RWPE2 (cell line): ENCODE measurements at regions not wholly inside any gene's neighbourhood (a gene's known extent, or its start where the extent isn't known, plus 50 kb on each side); places are given as distances from the start of the nearest gene placed in this dataset.

Experiments
- ATAC-seq: fragments of 200-7000 bp; cut with Tn5 transposase; 3 replicates; pipeline ENCODE4 v1.9.1; 2021; ENCODE audit warnings: low read depth
- DNase-seq: peaks from one replicate; pipeline ENCODE4 v3.0.0-alpha.2; 2020; ENCODE audit warnings: low spot score
- H3K27ac ChIP-seq: fragments of 450-650 bp; 2 replicates; pipeline ENCODE4 v1.5.1; 2017; ENCODE audit warnings: mild to moderate bottlenecking; ENCODE audit not compliant: poor library complexity, severe bottlenecking
- H3K27me3 ChIP-seq: fragments of 250-450 bp; sonication (Bioruptor Pico); 2 replicates; pipeline ENCODE4 v1.5.1; 2021; ENCODE audit warnings: mild to moderate bottlenecking, moderate library complexity; ENCODE audit not compliant: insufficient read depth, poor library complexity, severe bottlenecking
- H3K36me3 ChIP-seq: fragments of 250-450 bp; sonication (Bioruptor Pico); 2 replicates; pipeline ENCODE4 v1.5.1; 2020; ENCODE audit warnings: low read depth, mild to moderate bottlenecking, moderate library complexity
- H3K4me1 ChIP-seq: fragments of 250-450 bp; sonication (Bioruptor Pico); 2 replicates; pipeline ENCODE4 v1.5.1; 2021; ENCODE audit warnings: mild to moderate bottlenecking, moderate library complexity; ENCODE audit not compliant: insufficient read depth, poor library complexity, severe bottlenecking
- H3K4me3 ChIP-seq: fragments of 250-450 bp; sonication (Bioruptor Pico); 2 replicates; pipeline ENCODE4 v1.5.1; 2021; ENCODE audit warnings: mild to moderate bottlenecking, moderate library complexity; ENCODE audit not compliant: severe bottlenecking
- H3K9me3 ChIP-seq: fragments of 250-450 bp; sonication (Bioruptor Pico); 2 replicates; pipeline ENCODE4 v1.5.1; 2021; ENCODE audit warnings: mild to moderate bottlenecking, moderate library complexity; ENCODE audit not compliant: severe bottlenecking
- TF ChIP-seq, protein P1 (sequence below): fragments of 450-650 bp; IDR thresholded peaks from one replicate; pipeline ENCODE4 v1.5.1; 2017; ENCODE audit warnings: mild to moderate bottlenecking, moderate library complexity; ENCODE audit not compliant: poor library complexity, severe bottlenecking

DNA sequence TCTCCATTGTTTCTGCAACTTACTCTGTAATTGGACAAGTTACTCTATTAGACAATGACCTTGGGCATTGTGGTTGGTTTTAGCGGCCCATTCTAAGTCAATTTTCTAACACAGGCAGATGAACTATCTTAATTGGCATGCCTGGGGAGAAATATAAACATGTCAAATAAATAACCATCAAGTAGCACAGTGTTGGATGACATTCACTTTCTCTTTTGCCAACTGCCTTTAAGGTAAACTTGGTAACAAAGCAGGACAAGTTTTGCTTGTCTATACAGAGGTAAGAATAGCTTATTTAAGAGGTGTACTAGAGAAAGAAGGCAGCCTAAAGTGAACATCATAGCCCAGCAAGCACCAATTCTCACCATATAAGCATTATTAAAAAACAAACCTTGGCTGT lies 599.6 kb downstream of the GBE1 start:
- TF ChIP-seq, protein P1, sequence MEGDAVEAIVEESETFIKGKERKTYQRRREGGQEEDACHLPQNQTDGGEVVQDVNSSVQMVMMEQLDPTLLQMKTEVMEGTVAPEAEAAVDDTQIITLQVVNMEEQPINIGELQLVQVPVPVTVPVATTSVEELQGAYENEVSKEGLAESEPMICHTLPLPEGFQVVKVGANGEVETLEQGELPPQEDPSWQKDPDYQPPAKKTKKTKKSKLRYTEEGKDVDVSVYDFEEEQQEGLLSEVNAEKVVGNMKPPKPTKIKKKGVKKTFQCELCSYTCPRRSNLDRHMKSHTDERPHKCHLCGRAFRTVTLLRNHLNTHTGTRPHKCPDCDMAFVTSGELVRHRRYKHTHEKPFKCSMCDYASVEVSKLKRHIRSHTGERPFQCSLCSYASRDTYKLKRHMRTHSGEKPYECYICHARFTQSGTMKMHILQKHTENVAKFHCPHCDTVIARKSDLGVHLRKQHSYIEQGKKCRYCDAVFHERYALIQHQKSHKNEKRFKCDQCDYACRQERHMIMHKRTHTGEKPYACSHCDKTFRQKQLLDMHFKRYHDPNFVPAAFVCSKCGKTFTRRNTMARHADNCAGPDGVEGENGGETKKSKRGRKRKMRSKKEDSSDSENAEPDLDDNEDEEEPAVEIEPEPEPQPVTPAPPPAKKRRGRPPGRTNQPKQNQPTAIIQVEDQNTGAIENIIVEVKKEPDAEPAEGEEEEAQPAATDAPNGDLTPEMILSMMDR = no peak
- Histone ChIP-seq H3K4me3 (no peak overlapping the region), H3K9me3 (no peaks in the 10 kb centered on the region), H3K27me3 (peaks cover 3% of the 10 kb centered on the region), H3K4me1 (no peaks in the 10 kb centered on the region), H3K27ac (no peak overlapping the region), H3K36me3 (no peaks in the 10 kb centered on the region)
- ATAC-seq (no peak), DNase-seq (no peak)

DNA sequence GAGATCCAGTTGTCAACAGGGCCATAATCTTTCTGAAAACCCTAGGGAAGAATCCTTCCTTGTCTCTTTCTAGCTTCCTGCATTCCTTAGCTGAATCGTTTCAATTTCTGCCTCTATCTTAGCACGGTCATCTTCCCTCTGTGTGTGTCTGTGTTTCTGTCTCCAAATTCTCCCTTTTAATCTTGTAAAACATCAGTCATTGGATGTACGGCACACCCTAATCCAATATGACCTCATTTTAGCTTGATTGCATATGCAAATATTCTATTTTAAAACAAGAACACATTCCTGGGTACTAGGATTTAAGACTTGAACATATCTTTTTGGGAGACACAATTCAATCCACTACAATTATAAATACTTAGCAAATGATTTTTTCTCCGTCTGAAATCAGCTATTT lies 600.3 kb downstream of the GBE1 start:
- H3K4me3 ChIP-seq = no peak overlapping the region
- H3K27me3 ChIP-seq = peaks cover 3% of the 10 kb centered on the region
- DNase-seq = no peak
- no peak for ATAC-seq
- H3K36me3 ChIP-seq = no peaks in the 10 kb centered on the region
- H3K4me1 ChIP-seq = no peaks in the 10 kb centered on the region
- TF ChIP-seq, protein P1 = no peak
- no peaks in the 10 kb centered on the region for H3K9me3 ChIP-seq
- H3K27ac ChIP-seq = no peak overlapping the region

DNA sequence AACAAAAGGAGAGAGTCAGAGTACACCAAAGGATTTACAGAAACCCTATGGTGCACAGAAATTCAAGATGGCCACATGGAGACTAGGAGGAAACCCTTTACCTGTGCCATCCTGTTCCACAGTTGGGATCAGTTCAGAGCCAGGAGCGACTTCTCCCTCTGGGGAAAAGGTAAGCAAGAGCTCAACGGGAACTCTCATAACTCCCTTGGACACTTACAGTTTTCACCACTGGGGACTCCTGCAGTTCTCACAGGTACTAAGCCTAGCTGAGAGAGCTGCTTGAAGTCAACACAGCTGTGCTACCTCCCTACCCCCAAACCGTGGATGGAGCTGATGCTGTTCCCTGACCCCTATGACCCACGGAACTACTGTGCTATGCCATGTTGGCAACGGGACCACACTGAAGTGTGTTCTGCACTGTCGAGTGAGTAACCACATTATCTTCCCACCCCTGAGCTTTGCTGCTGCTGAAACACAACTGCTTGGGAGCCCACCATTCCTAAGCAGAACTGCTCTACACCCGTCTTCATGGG lies 606.8 kb downstream of the GBE1 start:
- TF ChIP-seq, protein P1 = no peak
- DNase-seq = no peak
- H3K4me1 ChIP-seq = no peaks in the 10 kb centered on the region
- H3K9me3 ChIP-seq = no peaks in the 10 kb centered on the region
- ATAC-seq = no peak
- peaks cover 6% of the 10 kb centered on the region for H3K27me3 ChIP-seq
- no peak overlapping the region for H3K4me3 ChIP-seq
- H3K27ac ChIP-seq = no peak overlapping the region
- no peaks in the 10 kb centered on the region for H3K36me3 ChIP-seq

DNA sequence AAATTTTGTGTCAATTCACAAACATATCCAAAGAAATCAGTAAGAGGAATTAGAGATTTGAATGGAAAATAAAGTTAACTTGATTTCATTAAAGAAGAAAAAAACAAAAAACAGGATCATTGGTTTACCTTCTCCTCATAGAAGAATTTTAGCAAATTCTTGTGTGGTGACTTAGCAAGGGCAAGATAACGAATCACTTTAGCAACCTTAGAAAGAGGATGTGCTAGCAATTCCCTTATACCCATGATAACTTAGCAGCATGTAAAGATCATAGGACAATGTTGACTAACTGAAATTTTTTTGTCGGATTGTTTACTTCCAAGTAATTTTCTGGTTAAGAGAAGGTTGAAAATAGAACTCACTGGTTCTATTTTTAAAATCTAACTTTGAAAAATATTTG lies 609.3 kb downstream of the GBE1 start:
- Histone ChIP-seq H3K27me3 (peaks cover 10% of the 10 kb centered on the region), H3K4me3 (no peak overlapping the region), H3K9me3 (no peaks in the 10 kb centered on the region), H3K4me1 (no peaks in the 10 kb centered on the region), H3K27ac (no peak overlapping the region), H3K36me3 (no peaks in the 10 kb centered on the region)
- TF ChIP-seq, protein P1 = no peak
- ATAC-seq = no peak
- DNase-seq = no peak

DNA sequence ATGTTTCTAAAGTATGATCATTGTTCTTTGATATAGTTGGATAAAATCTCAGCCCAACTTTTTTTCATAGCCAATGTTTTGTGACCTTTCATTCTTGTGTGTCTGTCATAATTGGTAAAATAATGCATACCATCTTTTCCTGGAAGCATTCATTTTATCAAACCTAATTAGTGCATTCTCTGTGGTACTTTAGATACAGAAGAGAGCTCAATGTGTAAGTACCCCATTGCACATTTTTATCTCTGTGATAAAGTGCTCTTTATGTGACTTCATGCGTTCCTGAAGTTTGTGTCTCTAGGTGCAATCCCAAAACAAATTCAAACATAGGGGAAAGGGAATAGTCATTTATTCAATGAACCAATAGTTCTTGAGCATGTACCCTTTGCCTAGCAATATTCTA lies 628.5 kb downstream of the GBE1 start:
- TF ChIP-seq, protein P1 = no peak

More for the DNA sequence above, 628.5 kb downstream of the GBE1 start:
- Histone ChIP-seq H3K27ac (no peak overlapping the region), H3K4me1 (no peaks in the 10 kb centered on the region), H3K27me3 (no peaks in the 10 kb centered on the region), H3K4me3 (no peak overlapping the region), H3K36me3 (no peaks in the 10 kb centered on the region), H3K9me3 (no peaks in the 10 kb centered on the region)
- no peak for ATAC-seq
- DNase-seq = no peak
